Erythroblast (primary cell): ENCODE measurements at regions not wholly inside any gene's neighbourhood (a gene's known extent, or its start where the extent isn't known, plus 50 kb on each side); places are given as distances from the start of the nearest gene placed in this dataset.

Source experiments
- GATA1 ChIP-seq: IDR thresholded peaks from 2 replicates; pipeline ENCODE4 v1.6.1; 2011; ENCODE audit warnings: low read depth, mild to moderate bottlenecking, control low read depth, low read length, moderate library complexity
- POLR2A ChIP-seq: IDR thresholded peaks from 2 replicates; pipeline ENCODE4 v1.6.1; 2011; ENCODE audit warnings: mild to moderate bottlenecking, low read length

GRCh38 chrX:789096-789495 lies 158.5 kb downstream of the SHOX start:
- TF ChIP-seq POLR2A: no peak
- no peak for TF ChIP-seq GATA1
